ENCODE measurements at regions not wholly inside any gene's neighbourhood (a gene's known extent, or its start where the extent isn't known, plus 50 kb on each side); places are given as distances from the start of the nearest gene placed in this dataset.

GRCh38 chr6:104575536-104575935 lies 284.2 kb downstream of the HACE1 start:
- TF ChIP-seq, protein P1, sequence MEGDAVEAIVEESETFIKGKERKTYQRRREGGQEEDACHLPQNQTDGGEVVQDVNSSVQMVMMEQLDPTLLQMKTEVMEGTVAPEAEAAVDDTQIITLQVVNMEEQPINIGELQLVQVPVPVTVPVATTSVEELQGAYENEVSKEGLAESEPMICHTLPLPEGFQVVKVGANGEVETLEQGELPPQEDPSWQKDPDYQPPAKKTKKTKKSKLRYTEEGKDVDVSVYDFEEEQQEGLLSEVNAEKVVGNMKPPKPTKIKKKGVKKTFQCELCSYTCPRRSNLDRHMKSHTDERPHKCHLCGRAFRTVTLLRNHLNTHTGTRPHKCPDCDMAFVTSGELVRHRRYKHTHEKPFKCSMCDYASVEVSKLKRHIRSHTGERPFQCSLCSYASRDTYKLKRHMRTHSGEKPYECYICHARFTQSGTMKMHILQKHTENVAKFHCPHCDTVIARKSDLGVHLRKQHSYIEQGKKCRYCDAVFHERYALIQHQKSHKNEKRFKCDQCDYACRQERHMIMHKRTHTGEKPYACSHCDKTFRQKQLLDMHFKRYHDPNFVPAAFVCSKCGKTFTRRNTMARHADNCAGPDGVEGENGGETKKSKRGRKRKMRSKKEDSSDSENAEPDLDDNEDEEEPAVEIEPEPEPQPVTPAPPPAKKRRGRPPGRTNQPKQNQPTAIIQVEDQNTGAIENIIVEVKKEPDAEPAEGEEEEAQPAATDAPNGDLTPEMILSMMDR (IDR thresholded peaks at IDR 0.05; ENCODE audit: low read length): no peak
- TF ChIP-seq EZH2 (IDR thresholded peaks at IDR 0.05; ENCODE audit: borderline replicate concordance, low read length): no peak

Data from OCI-LY1 (cell line).